ENCODE measurements at regions not wholly inside any gene's neighbourhood (a gene's known extent, or its start where the extent isn't known, plus 50 kb on each side); places are given as distances from the start of the nearest gene placed in this dataset.

DNA sequence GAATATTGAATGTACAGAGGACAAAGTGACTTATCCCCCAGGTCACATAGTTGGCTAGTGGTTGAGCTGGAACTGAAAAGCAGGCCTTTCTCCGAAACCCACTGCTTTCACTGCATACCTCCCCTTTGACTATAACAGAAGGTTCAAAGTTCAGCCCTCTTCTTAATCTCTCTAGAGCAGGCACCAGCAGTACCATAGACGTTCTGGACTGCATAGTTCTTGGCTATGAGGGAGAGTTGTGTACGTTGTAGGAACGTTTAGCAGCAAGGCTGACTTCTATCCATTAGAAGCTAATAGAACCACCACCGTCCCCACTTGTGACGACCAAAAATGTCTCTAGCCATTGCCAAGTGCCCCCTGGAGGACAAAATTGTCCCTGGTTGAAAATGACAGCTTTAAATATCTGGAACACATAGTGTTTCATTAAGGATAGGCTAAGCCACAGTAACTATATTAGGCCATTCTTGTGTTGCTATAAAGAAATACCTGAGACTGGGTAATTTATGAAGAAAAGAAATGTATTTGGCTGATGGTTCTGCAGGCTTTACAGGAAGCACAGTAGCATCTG lies 123.8 kb upstream of the MTHFD1L start:
- TF ChIP-seq, protein P1, sequence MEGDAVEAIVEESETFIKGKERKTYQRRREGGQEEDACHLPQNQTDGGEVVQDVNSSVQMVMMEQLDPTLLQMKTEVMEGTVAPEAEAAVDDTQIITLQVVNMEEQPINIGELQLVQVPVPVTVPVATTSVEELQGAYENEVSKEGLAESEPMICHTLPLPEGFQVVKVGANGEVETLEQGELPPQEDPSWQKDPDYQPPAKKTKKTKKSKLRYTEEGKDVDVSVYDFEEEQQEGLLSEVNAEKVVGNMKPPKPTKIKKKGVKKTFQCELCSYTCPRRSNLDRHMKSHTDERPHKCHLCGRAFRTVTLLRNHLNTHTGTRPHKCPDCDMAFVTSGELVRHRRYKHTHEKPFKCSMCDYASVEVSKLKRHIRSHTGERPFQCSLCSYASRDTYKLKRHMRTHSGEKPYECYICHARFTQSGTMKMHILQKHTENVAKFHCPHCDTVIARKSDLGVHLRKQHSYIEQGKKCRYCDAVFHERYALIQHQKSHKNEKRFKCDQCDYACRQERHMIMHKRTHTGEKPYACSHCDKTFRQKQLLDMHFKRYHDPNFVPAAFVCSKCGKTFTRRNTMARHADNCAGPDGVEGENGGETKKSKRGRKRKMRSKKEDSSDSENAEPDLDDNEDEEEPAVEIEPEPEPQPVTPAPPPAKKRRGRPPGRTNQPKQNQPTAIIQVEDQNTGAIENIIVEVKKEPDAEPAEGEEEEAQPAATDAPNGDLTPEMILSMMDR (IDR thresholded peaks at IDR 0.05), result peak; percentile 51
- Mint-ChIP-seq H3K36me3 (ENCODE audit: low read depth) (peaks cover 17% of the 10 kb centered on the region), H3K4me3 (no peak overlapping the region), H3K27me3 (ENCODE audit: low read depth, poor library complexity) (no peaks in the 10 kb centered on the region), H3K9me3 (no peaks in the 10 kb centered on the region), H3K4me1 (peaks cover 16% of the 10 kb centered on the region), H3K27ac (peak overlapping the region; percentile 76)
- no peak for DNase-seq

DNA sequence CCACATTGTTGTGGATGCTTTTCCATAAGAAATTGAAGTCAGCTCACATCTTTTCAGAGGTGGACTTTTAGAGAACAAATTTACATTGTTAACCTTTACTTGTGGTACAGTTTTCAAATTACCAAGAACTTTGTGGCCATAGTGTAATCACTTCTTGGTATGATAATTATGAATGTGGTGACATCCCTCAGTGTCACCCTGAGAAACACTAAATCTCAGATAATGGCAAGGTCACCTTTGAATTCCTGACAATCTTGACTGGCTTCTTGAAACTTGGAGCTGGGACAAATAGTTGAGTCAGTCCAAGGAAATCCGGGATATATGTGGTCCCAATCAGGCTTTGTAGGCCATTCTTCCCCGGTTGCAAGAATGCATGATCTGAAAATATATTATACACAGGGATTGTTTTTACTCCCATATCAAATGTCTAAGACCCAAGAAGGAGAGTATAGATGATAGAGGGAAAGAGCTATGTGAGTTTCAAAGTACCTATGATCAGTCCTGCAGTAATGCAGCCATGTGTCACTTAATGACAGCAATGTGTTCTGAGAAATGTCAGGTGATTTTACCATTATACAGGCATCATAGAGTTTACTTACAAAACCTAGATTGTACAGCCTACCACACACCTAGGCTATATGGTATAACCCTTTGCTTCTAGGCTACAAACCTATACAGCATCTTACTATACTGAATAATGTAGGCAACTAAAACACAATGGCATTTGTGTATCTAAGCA lies 120.8 kb upstream of the MTHFD1L start:
- no peaks in the 10 kb centered on the region for H3K9me3 Mint-ChIP-seq
- H3K27me3 Mint-ChIP-seq (ENCODE audit: low read depth, poor library complexity), result no peaks in the 10 kb centered on the region
- H3K36me3 Mint-ChIP-seq (ENCODE audit: low read depth), result peaks cover 4% of the 10 kb centered on the region

DNA sequence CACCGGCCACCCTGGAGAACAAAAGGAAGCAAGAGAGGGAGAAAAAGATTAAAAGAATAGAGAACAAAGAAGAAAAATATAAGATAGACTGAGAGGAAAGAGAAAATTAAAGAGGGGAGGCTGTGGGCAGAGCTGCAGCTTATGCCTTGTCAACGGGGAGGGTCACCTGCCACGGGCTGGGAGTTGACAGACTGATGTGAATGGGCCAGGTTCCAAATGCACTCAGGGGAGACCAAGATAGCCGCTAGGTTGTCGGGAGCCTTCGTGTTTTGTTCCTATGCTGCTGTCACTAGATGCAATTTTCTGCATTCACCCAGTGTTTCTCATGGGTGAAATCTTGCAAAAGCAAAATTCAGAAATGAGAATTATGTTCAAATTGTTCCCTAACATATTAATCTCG lies 119.6 kb upstream of the MTHFD1L start:
- Mint-ChIP-seq H3K4me1 (peaks cover 7% of the 10 kb centered on the region), H3K27me3 (ENCODE audit: low read depth, poor library complexity) (no peaks in the 10 kb centered on the region), H3K27ac (peak overlapping the region; percentile 15), H3K4me3 (no peak overlapping the region), H3K36me3 (ENCODE audit: low read depth) (peaks cover 4% of the 10 kb centered on the region), H3K9me3 (no peaks in the 10 kb centered on the region)
- TF ChIP-seq, protein P1 (IDR thresholded peaks at IDR 0.05), result no peak
- DNase-seq, result no peak

More for the DNA sequence above, 120.8 kb upstream of the MTHFD1L start:
- Mint-ChIP-seq H3K4me3 (no peak overlapping the region), H3K4me1 (peaks cover 16% of the 10 kb centered on the region), H3K27ac (no peak overlapping the region)
- DNase-seq, result no peak
- TF ChIP-seq, protein P1 (IDR thresholded peaks at IDR 0.05), result no peak

DNA sequence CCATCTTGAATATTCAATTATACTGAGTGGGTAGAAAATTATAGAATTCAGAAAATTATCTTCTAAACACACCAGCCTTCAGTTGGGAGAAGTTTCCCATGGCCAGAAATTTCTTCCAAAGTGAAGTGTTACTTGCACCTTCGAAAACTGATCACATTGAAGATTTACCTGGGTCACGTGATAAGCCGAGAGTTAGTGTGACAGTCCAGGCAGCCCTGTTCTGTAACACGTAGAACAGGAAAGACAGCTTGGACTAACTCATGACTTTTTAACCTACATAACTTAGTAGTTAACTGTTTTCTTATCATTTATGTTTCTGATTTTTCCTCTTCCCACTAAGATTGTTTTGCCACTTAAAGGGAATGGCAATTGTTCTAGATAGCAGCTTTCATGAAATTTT lies 118.3 kb upstream of the MTHFD1L start:
- no peaks in the 10 kb centered on the region for H3K27me3 Mint-ChIP-seq (ENCODE audit: low read depth, poor library complexity)
- no peaks in the 10 kb centered on the region for H3K36me3 Mint-ChIP-seq (ENCODE audit: low read depth)
- no peak overlapping the region for H3K27ac Mint-ChIP-seq
- no peak overlapping the region for H3K4me3 Mint-ChIP-seq
- no peaks in the 10 kb centered on the region for H3K9me3 Mint-ChIP-seq
- no peak for DNase-seq
- TF ChIP-seq, protein P1 (IDR thresholded peaks at IDR 0.05), result no peak
- peaks cover under 1% of the 10 kb centered on the region for H3K4me1 Mint-ChIP-seq

DNA sequence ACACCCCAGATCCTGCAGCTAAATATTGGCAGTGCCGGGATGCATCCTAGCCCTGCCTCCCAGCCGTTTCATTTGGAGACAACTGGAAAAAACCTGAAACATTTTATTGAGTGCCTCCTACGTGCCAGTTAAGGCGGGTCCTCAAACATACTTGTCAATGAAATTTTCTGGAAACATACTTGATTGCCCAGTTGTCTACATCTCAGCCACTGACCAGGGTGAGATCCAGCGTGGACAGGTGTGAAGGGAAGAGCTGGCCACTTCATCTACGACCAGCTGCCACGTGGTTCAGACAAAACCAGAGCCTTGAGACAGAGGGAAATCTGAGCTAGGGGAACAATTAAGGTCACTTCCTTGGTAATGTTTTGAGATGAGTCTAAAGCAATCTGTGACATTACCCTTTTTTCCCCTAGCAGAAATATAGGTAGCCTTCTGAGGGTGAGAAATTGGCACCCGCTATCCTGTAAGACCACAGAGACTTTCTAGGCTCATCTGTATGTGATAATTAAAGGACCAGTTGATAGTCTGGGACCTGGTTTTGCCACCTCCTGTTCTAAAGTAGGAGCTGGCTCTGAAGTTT lies 116.3 kb upstream of the MTHFD1L start:
- peaks cover 4% of the 10 kb centered on the region for H3K27me3 Mint-ChIP-seq (ENCODE audit: low read depth, poor library complexity)
- H3K9me3 Mint-ChIP-seq, result no peaks in the 10 kb centered on the region
- H3K4me1 Mint-ChIP-seq, result peaks cover 20% of the 10 kb centered on the region
- no peak overlapping the region for H3K4me3 Mint-ChIP-seq
- DNase-seq, result no peak
- no peaks in the 10 kb centered on the region for H3K36me3 Mint-ChIP-seq (ENCODE audit: low read depth)
- H3K27ac Mint-ChIP-seq, result no peak overlapping the region
- TF ChIP-seq, protein P1 (IDR thresholded peaks at IDR 0.05), result no peak
